Effector CD4-positive, alpha-beta T cell (primary cell): ENCODE measurements at regions not wholly inside any gene's neighbourhood (a gene's known extent, or its start where the extent isn't known, plus 50 kb on each side); places are given as distances from the start of the nearest gene placed in this dataset.

ENCODE experiments used
- DNase-seq: peaks from one replicate; pipeline ENCODE4 v3.0.0-alpha.2; 2020

DNA sequence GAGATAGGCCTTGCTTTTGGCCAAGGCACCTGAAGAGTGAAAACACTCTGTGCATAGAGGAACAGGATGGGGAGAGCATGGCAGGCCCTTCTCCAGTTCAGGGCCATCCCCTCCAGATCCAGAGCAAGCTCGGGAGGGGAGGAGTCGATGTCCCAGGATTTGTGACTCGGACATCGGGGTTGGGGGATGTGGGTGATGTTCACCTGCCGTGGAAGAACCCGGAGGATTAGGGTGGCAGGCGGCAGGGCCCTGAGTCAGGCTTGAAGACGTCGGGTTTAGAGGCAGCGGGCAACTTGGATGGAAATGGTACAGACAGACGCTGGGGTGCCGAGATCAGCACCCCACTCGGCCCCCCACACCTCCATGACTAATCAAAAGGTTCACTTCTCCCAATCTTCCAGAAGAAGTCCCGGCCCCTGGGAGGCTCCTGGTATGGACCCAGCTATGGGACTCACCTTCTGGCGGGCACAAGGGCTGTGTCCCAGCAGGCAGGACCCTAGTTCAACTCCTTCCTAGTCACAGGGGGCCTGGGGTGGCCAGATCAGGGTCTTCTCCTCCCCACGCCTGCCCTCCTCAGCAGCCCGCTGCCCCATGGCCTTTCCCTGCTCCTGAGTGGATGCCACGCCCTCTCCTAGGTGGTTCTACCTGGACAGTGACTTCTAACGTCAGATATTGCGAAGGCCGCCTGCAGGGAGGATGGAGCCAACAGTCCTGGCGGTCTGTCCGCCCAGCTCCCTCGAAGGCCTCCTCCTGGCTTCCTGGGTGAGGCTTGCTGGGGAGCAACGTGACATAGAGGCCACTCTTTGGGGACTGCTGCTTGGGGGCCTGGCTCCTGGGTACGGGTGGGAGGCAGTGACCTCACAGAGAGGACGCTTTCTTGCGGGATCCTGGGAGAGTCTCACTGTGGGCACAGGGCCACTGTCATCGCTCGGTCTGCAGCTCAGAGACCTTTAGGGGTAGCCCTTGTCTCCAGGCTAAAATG lies 792.5 kb downstream of the BRD1 start:
- DNase-seq, result no peak

DNA sequence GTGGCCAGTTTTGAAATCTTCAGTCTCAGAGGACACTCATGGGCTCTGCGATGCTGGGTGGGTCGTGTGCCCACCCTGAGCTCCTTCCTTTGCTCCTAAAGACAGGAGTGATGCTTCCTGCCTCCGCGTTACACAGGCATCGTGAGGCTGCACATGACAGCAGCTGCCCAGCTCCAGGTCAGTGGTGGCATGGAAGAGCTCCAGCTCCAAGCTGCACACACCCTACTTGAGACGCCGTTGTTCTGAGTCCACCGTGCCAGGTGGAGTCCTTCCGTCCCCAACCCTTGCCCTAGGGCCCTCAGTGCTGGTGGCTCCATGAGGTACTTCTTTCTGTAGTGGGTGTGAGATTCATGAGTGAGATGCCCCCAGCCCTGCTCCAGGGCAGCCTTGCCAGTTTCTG lies 794.1 kb downstream of the BRD1 start:
- DNase-seq, result no peak

- DNase-seq, result no peak
These were observed 794.9 kb downstream of the BRD1 start for GRCh38 chr22:49032821-49033220.

DNA sequence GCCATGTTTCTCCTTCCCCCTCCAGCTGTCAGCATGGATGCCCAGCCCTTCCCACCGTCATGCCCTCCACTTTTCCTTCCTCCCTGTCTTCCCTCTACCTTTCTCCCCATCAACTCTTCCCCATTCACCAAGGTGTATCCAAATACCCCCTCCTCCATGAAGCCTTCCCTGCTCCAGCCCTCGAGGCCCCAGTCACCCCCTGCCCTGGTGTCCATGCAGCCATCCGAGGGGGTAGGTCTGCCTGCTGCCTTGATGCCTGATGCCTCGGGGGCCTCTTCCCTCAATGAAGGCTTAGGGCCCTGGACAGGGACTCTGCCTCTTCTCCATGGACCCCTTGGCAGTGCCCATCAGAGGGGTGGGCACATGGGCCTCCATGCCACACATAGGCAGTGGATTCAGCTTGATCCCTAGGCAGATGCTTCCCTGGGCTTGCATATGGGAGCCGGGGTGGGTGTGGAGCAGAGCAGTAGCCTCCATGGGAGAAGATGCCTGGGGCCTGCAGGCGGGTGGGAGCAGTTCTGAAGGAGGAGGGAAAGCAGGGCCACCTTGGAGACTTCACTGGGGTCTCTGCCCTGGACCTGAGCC lies 795.8 kb downstream of the BRD1 start:
- DNase-seq, result no peak

DNA sequence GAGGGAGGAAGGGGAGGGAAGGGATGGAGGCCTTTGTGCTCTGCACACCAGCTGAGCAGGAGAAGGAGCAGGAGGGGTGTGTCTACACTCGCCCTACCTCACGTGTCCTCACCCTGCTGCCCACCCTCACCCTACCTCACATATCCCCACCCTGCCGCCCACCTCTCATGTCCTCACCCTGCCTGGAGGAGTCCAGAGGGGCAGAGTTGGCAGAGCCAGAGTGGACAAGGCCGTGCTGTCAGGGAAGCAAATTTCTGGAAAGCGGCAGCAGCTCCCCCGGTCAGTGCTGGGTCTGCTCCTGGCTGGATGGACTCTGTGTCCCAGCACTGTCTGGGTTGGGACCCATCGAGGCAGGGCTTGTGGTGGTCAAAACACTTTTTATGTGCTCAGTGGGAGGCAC lies 799.6 kb downstream of the BRD1 start:
- no peak for DNase-seq

DNA sequence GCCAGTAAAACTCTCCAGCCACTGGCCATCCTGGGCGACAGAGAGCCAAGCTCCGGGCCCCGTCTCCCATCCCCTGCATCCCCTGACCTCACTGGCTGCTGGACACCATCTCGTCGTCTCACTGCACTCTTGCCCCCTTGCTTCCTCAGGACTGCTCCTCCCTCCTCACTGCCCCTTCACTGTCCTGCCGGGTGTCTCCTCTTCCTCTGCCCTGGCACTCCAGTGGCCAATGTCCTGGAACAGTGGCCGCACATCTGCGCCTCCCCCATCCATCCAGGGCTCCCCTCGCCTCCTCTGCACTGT lies 800.4 kb downstream of the BRD1 start:
- no peak for DNase-seq

DNA sequence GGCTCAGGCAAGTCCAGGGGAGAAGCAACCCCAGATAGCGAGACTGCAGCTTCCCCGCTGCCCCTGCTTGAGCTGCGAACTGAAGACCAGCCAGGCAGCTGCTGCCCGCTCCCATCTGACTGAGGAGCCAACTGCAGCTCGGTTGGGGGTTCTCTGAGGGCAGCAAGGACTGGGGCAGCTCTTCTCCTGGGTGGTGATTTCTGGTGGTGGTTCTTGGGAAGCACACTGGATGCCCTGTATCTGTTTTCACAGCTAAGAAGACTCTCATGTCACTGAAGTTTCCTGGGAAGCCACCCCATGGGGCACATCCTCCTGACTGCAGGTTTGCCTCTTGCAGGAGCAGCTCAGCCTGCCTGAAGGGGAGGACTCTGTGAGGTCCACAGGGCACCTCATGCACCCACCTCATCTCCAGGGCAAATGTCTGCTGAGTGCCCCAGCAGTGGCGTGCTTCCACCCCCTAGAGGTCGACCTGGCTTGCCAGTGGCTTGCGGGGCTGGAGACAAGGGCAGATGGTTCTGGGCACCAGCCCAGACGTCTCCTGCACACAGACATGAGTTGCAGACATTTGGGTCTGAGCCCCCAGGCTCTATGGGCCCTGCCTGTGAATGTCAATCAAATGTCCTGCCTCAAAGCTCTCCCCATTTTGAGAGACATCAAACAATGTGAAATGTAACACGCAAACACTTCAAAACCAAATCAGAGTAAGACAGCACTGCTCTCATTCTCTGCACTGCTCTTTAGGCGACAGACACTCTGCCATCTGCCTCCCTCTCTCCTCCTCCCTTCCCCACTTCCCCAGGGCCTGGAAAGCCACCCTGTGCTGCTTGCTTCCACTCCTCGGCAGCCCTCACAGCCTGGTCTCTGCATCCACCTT lies 800.9 kb downstream of the BRD1 start:
- DNase-seq, result no peak

- DNase-seq, result no peak
These were observed 801.7 kb downstream of the BRD1 start for GRCh38 chr22:49025791-49026493.

- no peak for DNase-seq
These were observed 802.8 kb downstream of the BRD1 start for GRCh38 chr22:49024775-49025440.

DNA sequence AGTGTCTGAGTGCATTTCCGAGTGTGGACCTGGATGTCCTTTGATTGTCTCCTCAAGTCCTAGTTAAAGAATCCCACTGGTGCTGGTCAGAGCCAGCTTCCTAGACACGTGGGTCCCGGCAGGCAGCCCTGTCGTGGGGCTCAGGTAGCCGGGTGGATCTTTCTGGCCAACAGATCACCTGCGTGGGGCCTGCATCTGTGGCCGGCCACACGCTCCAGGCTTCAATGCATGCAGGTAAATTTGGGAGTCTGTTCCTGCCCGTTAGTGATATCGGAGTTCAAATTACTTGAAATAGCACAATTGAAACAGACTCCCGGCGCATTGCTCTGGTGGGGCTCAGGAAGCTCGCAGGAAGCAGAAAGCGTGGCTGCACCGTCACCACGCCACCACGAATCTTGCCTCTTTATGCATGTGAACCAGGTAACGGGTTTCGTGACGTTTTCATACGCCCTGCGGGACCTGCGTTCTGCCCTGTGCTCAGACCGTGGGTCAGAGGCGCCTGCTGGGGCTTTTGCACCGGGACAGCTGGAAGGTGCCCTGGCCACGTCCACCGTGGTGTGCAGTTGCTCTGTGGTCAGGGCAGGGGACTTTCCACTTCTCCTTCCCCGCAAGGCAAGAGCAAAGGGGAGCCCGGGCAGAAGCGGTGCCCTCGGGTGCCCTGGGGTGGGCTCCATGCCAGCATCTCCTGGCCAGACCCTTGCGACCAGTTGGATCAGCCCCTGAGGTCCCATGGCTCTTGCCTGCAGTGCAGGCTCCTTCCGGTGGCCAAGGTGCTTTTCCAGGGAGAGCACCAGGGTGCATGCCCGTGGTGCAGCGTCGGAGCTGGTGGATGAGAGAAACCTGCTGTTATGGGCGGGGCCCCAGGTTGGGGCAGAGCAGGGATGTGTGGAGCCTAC lies 803.5 kb downstream of the BRD1 start:
- no peak for DNase-seq

DNA sequence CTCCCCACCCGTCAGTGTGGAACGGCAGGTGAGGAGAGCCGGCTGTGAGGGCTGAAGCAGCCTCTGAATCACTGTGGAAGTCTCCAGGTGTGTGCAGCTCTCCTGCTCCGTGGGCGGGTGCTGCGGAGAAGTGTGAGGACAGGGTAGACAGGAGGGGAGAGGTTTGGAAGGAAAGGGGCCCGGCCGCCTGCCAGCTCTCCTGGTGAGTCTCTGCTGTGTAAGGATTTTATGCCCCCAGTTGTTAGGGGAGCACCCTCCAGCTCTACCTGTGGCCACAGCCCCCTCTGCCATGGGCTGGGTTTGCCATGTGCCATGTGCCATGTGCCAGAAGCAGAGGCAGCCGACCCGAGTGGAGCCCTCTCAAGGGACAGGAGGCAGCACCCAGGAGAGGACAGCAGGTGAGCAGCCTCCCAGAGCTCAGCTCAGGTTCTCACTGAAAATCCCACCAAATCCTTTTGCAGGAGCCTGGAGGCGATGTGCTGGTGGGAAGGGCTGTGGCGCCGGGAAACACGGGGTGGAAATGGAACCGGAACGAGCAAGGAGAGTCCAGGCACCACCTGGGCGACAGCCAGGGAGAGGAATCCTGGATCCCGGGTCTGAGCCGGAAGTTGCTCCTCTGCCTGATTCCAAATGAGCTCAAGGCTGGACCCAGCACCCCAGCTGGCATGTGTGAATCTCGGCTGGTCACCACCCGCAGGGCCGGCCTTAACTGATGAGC lies 804.4 kb downstream of the BRD1 start:
- DNase-seq, result no peak

GRCh38 chr22:49022816-49023160 lies 804.9 kb downstream of the BRD1 start:
- DNase-seq, result no peak

DNA sequence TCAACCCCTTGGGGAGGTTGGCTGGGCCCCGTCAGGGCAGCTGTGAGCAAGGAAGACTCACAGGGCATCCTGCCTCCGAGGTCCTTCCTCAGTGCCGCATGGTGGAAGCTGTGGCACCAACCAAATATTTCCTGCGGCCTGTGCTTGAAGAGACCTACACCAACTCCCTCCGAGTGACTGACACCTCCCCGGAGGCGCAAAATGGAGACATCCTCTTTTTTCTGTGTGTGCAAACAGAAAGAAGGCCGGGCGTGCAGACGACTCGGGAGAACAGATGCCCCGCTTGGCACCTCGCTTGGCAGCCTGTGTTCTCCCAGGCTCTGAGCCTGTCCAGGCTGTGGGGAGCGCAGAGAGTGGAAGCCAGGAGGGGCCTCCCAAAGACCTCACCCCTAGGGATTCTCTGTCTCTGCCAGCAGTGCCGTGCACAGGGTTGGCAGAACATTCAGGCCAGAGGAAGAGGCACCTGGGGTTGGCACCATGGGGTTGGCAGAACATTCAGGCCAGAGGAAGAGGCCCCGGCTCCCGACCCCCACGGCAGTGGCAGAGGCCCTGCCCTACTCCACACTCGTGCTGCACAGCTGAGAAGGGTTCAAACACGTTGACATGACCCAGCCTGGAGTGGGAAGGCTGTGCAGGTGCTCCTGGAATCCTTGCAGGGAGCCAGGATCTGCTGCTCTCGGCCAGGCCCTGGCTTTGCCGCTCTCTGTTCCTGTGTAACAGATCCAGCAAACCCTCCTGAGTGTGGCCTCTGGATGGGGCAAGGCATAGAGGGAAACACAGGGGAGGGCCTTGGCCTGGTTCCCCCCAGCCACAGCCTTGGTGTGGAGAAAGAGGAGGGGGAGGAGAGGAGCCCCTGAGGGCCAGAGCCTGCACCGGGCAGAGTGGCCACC lies 805.5 kb downstream of the BRD1 start:
- DNase-seq, result no peak

- DNase-seq, result no peak
These were observed 806.3 kb downstream of the BRD1 start for GRCh38 chr22:49021131-49021925.

DNA sequence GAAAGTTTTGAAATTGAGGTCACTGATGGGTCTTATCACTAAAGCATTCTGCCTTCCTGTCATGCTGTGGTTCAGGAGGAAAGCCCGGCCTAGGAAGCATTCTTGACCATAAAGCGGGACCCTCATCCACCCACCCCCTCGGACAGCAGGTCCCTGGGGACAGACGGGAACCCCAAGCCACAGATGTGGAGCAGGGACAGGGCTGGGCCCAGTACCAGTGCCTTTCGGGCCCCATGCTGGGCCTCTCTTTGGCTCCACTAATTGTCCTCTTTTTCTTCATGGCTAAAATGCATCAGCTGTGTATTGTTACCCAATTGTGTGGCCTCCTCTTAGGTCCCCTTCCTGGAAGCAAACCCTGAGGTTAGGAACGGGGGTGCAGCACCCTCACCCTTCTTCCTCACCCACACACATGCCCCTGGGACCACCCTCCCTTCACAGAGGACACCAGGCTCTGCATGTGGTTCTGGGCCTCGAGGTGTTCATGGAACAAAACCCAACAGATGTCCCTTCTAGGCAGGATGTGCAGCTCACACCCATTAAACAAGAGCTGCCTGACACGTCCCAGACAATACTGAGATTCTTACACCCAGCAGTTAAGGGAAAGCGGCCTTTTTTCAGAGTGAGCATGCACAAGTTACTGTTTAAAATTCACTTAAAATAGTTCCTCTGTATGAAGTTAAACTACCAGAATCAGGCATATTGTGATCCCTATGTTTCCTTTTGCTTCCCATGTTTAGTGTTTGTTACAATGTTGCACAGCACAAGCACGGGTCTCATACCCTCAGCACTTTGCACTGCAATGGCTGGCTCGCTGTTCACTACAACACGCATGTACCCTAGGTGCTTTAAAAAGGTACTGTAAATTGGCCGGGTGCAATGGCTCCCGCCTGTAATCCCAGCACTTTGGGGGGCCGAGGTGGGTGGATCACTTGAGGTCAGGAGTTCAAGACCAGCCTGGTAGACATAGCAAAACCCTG lies 807.6 kb downstream of the BRD1 start:
- DNase-seq, result no peak

GRCh38 chr22:49018601-49019000 lies 809.1 kb downstream of the BRD1 start:
- DNase-seq, result no peak
